Breast epithelium (tissue), 4 donors: ENCODE measurements at regions not wholly inside any gene's neighbourhood (a gene's known extent, or its start where the extent isn't known, plus 50 kb on each side); places are given as distances from the start of the nearest gene placed in this dataset.
"Not testable (repeated sequence)": the region's sequence is repeated elsewhere in the genome, so short reads cannot be mapped to it uniquely, and the experiment has no call there.

ENCODE experiments used
- DNase-seq, 2 donors: peaks; one replicate each; pipeline ENCODE4 v3.0.0-alpha.2; 2019; ENCODE audit warnings: low spot score in 2 of 2
- H3K27ac ChIP-seq, 2 donors: fragments of 200-600 bp; sonication (generic) in 1 of 2; one replicate each; pipeline ENCODE4 v1.5.1; 2016 to 2019; ENCODE audit warnings: mild to moderate bottlenecking in 1 of 2
- H3K27me3 ChIP-seq, 2 donors: fragments of 200-600 bp; sonication (generic) in 1 of 2; one replicate each; pipeline versions ENCODE4 v1.5.1 to v1.6.0; 2017 to 2019; ENCODE audit warnings: control low read depth in 1 of 2, mild to moderate bottlenecking in 1 of 2
- H3K36me3 ChIP-seq: fragments of 200-600 bp; one replicate; pipeline ENCODE4 v1.5.1; 2019
- H3K4me1 ChIP-seq, 2 donors: fragments of 200-600 bp; sonication (generic); one replicate each; pipeline ENCODE4 v1.5.1; 2016 to 2019; ENCODE audit warnings: control low read depth in 1 of 2
- H3K4me3 ChIP-seq, 3 donors: fragments of 200-600 bp; sonication (generic); 1 replicate in 2 of 3; 2 replicates in 1 of 3; pipeline ENCODE4 v1.5.1; 2016 to 2019; ENCODE audit warnings: mild to moderate bottlenecking in 3 of 3, moderate library complexity in 2 of 3
- H3K9me3 ChIP-seq, 2 donors: fragments of 200-600 bp; sonication (generic) in 1 of 2; one replicate each; pipeline ENCODE4 v1.5.1; 2016 to 2019; ENCODE audit warnings: control low read depth in 1 of 2
- CTCF ChIP-seq, 3 donors: fragments of 450-650 bp; IDR thresholded peaks; one replicate each; pipeline ENCODE4 v1.5.1; 2016 to 2017; ENCODE audit warnings: antibody characterized with exemption in 3 of 3, mild to moderate bottlenecking in 3 of 3, moderate library complexity in 3 of 3
- POLR2A ChIP-seq: fragments of 450-650 bp; IDR thresholded peaks from one replicate; pipeline ENCODE4 v1.6.1; 2016; ENCODE audit warnings: antibody characterized with exemption, mild to moderate bottlenecking, moderate library complexity
- POLR2AphosphoS5 ChIP-seq, 3 donors: sonication (generic); formaldehyde crosslinking; IDR thresholded peaks; one replicate each; pipeline ENCODE4 v1.6.1; 2017; ENCODE audit warnings: antibody characterized with exemption in 3 of 3
- intact Hi-C: fragments of 100-400 bp; cut with DNase I; formaldehyde crosslinking; loops from one replicate; pipeline ENCODE4 v1.15.1; 2023; ENCODE audit warnings: low total_unique reads

- intact Hi-C loops = no loop called here
- no peaks in the 10 kb centered on the region for H3K4me1 ChIP-seq
- H3K27me3 ChIP-seq = no peaks in the 10 kb centered on the region
- DNase-seq = no peak
- no peak overlapping the region for H3K27ac ChIP-seq
- no peaks in the 10 kb centered on the region for H3K36me3 ChIP-seq
- no peak overlapping the region for H3K4me3 ChIP-seq
- TF ChIP-seq CTCF (IDR thresholded peaks at IDR 0.05) = no peak
- no peak for TF ChIP-seq POLR2A
- TF ChIP-seq POLR2AphosphoS5 (IDR thresholded peaks at IDR 0.05) = no peak
- no peaks in the 10 kb centered on the region for H3K9me3 ChIP-seq
These were observed 918.8 kb downstream of the SLITRK1 start for GRCh38 chr13:82963226-82964099.

GRCh38 chr13:82962397-82962796 lies 919.9 kb downstream of the SLITRK1 start:
- DNase-seq = no peak
- Histone ChIP-seq H3K27me3 (no peaks in the 10 kb centered on the region), H3K27ac (no peak overlapping the region), H3K36me3 (no peaks in the 10 kb centered on the region), H3K4me1 (no peaks in the 10 kb centered on the region), H3K9me3 (no peaks in the 10 kb centered on the region), H3K4me3 (no peak overlapping the region)
- intact Hi-C loops = no loop called here
- TF ChIP-seq POLR2AphosphoS5 (IDR thresholded peaks at IDR 0.05) (no peak), POLR2A (no peak), CTCF (IDR thresholded peaks at IDR 0.05) (no peak)

GRCh38 chr13:82961757-82962156 lies 920.5 kb downstream of the SLITRK1 start:
- H3K9me3 ChIP-seq = no peaks in the 10 kb centered on the region
- no peak for DNase-seq
- no peaks in the 10 kb centered on the region for H3K4me1 ChIP-seq
- no peaks in the 10 kb centered on the region for H3K27me3 ChIP-seq
- intact Hi-C loops = no loop called here
- no peak overlapping the region for H3K27ac ChIP-seq
- no peak overlapping the region for H3K4me3 ChIP-seq
- no peak for TF ChIP-seq POLR2AphosphoS5 (IDR thresholded peaks at IDR 0.05)
- no peak for TF ChIP-seq CTCF (IDR thresholded peaks at IDR 0.05)
- TF ChIP-seq POLR2A = no peak
- H3K36me3 ChIP-seq = no peaks in the 10 kb centered on the region

- H3K27ac ChIP-seq, H3K4me1 ChIP-seq, H3K36me3 ChIP-seq, H3K9me3 ChIP-seq, DNase-seq, intact Hi-C loops, H3K4me3 ChIP-seq, H3K27me3 ChIP-seq: not testable (repeated sequence)
These were observed 929.9 kb downstream of the SLITRK1 start for GRCh38 chr13:82952336-82952735.

- intact Hi-C loops = no loop called here
These were observed 934.6 kb downstream of the SLITRK1 start for GRCh38 chr13:82947683-82948082.

More at GRCh38 chr13:82947683-82948082, 934.6 kb downstream of the SLITRK1 start:
- Histone ChIP-seq H3K27me3 (no peaks in the 10 kb centered on the region), H3K4me1 (no peaks in the 10 kb centered on the region), H3K36me3 (no peaks in the 10 kb centered on the region), H3K4me3 (no peak overlapping the region), H3K9me3 (no peaks in the 10 kb centered on the region), H3K27ac (no peak overlapping the region)
- TF ChIP-seq POLR2AphosphoS5 (IDR thresholded peaks at IDR 0.05) (no peak), POLR2A (no peak), CTCF (IDR thresholded peaks at IDR 0.05) (no peak)
- no peak for DNase-seq
